ENCODE measurements at regions not wholly inside any gene's neighbourhood (a gene's known extent, or its start where the extent isn't known, plus 50 kb on each side); places are given as distances from the start of the nearest gene placed in this dataset.
"Not testable (repeated sequence)": the region's sequence is repeated elsewhere in the genome, so short reads cannot be mapped to it uniquely, and the experiment has no call there.

GRCh38 chr6:67467341-67467740 lies 1167.7 kb upstream of the ADGRB3 start:
- DNase-seq, result no peak

DNA sequence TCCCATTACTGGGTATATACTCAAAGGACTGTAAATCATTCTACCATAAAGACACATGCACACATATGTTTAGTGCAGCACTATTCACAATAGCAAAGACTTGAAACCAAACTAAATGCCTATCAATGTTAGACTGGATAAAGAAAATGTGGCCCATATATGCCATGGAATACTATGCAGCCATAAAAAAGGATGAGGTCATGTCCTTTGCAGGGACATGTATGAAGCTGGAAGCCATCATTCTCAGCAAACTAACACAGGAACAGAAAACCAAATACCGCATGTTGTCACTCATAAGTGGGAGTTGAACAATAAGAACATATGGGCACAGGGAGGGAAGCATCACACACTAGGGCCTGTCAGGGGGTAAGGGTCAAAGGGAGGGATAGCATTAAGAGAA lies 1172.4 kb upstream of the ADGRB3 start:
- not testable (repeated sequence) for DNase-seq

- DNase-seq, result no peak
Observed at GRCh38 chr6:67459556-67459955, 1175.5 kb upstream of the ADGRB3 start.

GRCh38 chr6:67458265-67458664 lies 1176.8 kb upstream of the ADGRB3 start:
- DNase-seq, result no peak

DNA sequence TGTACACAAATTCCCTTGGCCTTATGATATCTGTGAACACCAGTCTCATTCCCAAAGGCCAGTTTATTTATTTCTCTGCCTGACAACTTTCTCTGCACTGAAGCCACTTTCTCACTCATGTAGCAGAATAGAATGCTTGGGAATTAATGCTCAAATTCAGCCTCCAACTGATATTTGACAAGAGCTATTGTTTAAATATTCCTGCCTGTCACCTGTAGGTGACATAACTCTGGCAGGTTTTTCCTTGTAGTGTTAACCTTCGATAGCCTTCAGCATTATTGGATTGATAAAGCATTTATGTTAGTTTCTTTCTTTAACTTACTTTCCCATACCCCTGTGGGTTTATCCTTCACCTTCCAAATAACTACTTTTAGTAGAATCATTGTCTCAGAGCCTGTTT lies 1183.2 kb upstream of the ADGRB3 start:
- DNase-seq, result no peak

- DNase-seq, result no peak
Observed at GRCh38 chr6:67450641-67451040, 1184.4 kb upstream of the ADGRB3 start.

- DNase-seq, result no peak
Observed at GRCh38 chr6:67449602-67450001, 1185.5 kb upstream of the ADGRB3 start.

DNA sequence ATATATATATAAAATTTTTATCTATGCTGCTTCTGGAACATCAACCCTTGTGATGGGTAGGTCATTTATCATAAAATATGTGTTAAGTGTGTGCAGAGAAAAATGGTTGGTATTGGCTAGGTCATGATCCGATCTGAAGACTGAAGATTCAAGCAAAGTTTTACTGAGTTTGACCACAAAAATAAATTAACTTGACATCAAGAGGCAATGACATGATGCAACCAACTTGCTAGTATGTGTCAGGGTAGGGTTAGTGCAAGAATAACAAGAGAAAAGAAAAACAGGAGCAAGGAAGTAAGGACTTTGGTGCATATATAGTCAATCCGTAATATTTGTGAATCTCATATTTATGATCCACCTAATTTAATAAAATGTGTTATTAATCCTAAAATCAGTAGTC lies 1202.0 kb upstream of the ADGRB3 start:
- DNase-seq, result no peak

DNA sequence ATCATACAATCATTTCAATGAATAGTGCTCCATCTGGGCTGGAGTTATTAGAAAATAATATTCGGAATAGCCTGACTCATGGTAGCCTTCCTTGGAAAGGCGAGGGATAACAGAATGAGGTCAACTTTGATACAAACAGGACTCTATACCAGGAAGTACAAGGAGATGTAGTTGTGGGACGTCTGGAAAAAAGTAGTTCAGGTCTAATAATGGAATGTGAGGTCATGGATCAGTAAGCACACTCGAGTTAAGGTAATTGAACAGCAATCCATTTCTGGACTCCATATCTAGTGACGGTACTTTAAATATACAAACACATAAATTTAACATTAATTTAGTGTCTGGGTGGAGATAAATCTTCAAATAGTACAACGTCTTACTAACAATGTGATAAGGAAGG lies 1204.0 kb upstream of the ADGRB3 start:
- DNase-seq, result no peak

GRCh38 chr6:67426686-67427085 lies 1208.4 kb upstream of the ADGRB3 start:
- not testable (repeated sequence) for DNase-seq

DNA sequence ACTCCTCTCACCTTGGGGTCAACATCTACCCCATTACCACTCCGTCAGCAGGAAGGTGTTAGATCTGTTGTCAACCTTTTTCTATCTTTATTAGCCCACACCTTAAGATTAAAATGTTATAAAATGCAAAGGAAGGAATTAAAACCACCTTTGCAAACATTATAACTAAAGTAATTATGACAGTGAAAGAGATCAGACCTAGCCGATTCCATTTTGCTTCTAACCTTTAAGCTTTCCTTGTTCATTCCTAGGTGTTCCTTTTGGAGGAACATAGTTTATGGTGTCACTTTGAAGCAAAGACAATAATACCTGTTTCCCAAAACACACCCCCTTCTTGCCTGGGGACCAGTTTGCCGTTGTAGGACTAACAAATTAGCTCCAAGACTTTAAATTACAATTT lies 1223.0 kb upstream of the ADGRB3 start:
- no peak for DNase-seq

DNA sequence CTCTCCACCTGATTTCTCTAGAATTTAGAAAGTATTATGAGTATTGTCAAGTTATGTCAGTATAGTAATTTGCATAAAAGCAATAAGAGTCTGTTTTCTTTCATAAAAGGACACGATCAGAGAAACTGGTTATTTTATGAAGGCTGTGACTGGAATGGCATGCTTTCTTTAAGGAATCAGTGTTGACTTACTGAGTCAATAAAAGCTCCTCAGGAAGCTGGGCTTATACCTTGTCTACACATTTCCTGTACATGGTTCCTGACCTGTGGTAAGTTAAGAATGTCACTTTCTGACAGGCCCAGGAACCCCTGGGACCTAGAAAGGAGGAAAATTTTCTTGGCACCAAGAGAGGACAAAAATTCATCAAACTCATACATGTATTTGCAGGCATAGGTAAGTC lies 1224.0 kb upstream of the ADGRB3 start:
- DNase-seq, result no peak

DNA sequence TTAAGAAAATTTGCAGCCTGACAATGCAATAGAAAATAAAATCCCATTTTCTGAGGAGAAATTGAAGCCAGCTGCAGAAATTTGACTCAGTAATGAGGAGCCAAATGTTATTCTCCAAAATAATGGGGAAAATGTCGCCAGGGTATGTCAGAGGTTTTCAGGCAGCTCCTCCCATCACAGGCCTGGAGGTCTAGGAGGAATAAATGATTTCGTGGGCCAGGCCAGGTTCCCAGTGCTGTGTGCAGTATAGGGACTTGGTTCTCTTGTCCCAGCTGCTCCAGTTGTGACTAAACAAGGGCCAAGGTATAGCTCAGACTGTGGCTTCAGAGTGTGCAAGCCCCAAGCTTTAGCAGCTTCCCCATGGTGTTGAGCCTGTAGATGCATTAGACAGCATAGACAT lies 1240.8 kb upstream of the ADGRB3 start:
- no peak for DNase-seq

DNA sequence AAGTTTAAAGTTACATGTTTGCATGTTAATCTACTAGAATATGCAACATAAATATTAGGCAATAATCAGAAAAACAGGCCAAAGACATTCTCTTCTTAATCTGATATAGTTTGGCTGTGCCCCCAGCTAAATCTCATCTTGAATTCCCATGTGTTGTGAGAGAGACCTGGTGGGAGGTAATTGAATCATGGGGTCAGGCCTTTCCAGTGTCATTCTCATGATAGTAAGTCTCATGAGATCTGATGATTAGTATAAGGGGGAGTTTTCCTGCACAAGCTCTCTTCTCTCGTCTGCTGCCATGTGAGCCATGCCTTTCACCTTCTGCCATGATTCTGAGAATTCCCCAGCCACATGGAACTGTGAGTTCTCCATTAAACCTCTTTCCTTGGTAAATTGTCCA lies 1241.7 kb upstream of the ADGRB3 start:
- no peak for DNase-seq

- DNase-seq, result no peak
Observed at GRCh38 chr6:67391955-67392354, 1243.1 kb upstream of the ADGRB3 start.

DNA sequence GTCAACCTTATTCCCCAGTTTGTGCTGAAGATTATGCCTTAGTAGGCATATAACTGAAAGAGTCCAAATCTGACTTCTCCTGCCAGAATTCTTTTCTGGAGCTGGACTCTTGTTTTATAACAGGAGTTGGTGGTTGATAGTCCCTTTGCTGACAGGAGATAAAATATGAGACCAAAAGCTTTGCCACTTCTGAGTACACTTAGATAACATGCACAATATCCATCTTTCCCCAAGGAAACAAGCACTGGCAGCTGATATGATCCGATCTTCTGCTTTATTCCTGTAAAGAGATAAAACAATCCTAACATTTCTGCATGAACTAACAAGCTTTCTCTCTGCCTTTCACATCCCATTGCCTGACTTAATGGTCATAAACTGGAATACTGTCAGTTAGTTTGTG lies 1265.4 kb upstream of the ADGRB3 start:
- no peak for DNase-seq

DNA sequence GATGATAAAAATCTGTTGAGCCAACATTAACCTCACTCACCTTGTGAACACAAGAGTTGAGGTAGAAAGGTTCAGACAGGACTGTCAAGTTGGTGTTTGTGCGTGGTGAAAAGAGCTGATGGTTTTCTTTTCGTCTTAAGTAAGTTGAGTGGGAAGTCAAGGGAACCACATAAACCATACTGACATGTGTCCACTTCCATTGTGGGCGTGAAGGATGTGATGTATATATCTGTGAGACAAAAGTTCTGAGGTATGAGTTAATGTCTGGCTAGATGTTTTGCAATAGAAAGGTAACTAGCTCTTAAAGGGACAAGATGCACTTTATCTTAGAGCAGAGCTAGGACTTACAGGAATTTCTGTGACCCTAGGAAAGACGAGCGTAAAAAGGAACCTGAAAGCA lies 1272.1 kb upstream of the ADGRB3 start:
- DNase-seq, result no peak

DNA sequence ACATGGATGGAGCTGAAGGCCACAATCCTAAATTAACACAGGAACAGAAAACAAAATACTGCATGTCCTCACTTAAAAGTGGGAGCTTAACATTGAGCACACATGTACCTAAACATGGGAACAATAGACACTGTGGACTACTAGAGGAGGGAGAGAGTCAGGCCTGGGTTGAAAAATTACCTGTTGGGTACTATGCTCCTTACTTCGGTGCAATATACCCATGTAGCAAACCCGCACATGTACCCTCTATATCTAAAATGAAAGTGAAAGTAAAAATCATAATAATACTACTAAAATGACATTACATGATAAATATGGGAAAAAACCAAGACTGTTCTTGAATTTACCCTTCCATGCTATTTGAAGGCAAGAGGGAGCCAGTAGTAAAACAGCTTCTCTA lies 1273.8 kb upstream of the ADGRB3 start:
- no peak for DNase-seq

DNA sequence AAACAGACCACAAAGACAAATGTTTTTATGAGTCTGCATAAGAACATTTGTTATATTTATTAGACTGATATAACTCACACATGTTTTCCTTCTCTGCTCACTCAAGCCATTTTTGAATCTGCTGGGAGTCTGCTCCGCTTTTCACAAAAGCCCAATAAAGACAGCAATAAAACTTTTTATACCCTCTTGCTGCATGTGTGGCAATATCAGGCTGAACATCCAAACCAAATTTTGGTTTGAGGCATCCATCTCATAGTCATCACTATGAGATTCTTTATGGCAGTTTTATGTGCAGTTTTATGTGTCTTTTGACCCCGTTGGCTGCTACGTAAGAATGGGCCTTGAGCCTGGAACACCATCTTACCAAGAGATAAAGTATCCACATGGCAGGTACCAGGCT lies 1276.8 kb upstream of the ADGRB3 start:
- DNase-seq, result no peak

DNA sequence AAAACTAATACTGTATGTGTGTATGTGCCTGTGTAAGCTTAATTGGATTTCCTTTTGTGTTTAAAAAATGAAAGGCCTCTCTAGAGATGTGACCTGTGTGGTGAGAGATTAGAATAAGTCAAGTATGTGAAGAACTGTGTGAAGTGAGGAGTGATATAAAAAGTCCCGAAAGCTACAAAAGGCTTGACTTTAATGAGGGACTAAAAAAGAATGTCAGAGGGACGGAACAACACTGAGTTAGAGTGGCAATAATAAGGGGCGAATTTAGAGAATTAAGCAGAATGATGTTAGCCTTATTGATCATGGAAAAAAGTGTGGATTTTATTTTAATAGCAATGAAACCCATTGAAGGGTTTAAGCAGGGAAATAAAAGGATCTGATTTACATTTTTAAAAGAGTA lies 1281.2 kb upstream of the ADGRB3 start:
- no peak for DNase-seq

DNA sequence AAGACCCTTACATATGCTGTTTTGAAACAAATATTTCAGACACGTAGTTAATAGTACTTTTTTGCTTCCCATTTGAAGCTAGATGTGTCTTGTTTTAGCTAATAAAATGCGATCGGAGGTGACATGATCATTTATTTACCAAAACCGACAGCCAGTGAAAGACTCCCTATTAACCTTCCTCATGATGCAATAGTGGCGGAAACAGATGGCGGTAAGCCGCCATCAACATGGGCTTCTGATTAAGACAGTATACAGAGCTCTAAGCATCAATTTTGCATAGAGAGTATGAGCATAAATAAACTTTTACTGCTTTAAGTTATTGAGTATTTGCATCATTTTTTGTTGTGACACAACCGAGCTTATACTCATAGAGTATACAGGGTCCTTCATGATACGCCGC lies 1282.4 kb upstream of the ADGRB3 start:
- DNase-seq, result no peak

GRCh38 chr6:67350729-67351128 lies 1284.4 kb upstream of the ADGRB3 start:
- DNase-seq, result no peak

- DNase-seq, result no peak
Observed at GRCh38 chr6:67345946-67346345, 1289.1 kb upstream of the ADGRB3 start.

GRCh38 chr6:67336014-67336413 lies 1299.1 kb upstream of the ADGRB3 start:
- no peak for DNase-seq

DNA sequence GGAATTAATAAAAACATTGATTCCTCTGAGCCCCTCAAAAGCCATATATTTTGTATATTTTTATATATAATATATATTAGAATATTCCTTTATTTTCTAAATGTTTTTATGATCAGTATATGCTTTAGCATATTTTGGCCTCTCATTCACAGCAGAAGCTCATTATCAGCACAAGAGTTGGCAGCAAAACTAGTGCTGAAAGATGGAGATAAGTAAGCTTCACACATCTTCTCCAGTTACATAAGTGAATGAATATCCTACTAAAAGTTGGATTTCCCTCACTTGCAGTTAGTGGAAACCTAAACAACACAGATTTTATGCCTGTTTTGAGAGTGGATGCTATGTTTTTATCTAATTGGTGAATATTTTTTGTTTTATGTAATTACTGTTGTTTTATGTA lies 1303.8 kb upstream of the ADGRB3 start:
- no peak for DNase-seq

- DNase-seq, result no peak
Observed at GRCh38 chr6:67328269-67328668, 1306.8 kb upstream of the ADGRB3 start.

Measured in SHP77 treated with DMSO at 0.1 percent for 48 hours (cell line).